ENCODE measurements at regions not wholly inside any gene's neighbourhood (a gene's known extent, or its start where the extent isn't known, plus 50 kb on each side); places are given as distances from the start of the nearest gene placed in this dataset.
"Not testable (repeated sequence)": the region's sequence is repeated elsewhere in the genome, so short reads cannot be mapped to it uniquely, and the experiment has no call there.

- H3K27ac Mint-ChIP-seq; H3K4me3 Mint-ChIP-seq; ATAC-seq (replicated peaks); DNase-seq; H3K9me3 Mint-ChIP-seq; H3K4me1 Mint-ChIP-seq: not testable (repeated sequence)
- Mint-ChIP-seq H3K36me3 (peaks cover 4 to 14% of the 10 kb centered on the region in 2 donors), H3K27me3 (peaks cover 0 to 11% of the 10 kb centered on the region in 2 donors)
Measured at GRCh38 chr1:207196135-207196534, 92.1 kb downstream of the C4BPA start.

- H3K36me3 Mint-ChIP-seq; H3K4me1 Mint-ChIP-seq; H3K9me3 Mint-ChIP-seq; DNase-seq; H3K4me3 Mint-ChIP-seq; H3K27ac Mint-ChIP-seq; H3K27me3 Mint-ChIP-seq; ATAC-seq (replicated peaks): not testable (repeated sequence)
Measured at GRCh38 chr1:207201534-207201933, 97.5 kb downstream of the C4BPA start.

GRCh38 chr1:207202480-207202879 lies 98.4 kb downstream of the C4BPA start:
- H3K4me1 Mint-ChIP-seq, result peaks cover 0 to 9% of the 10 kb centered on the region in 2 donors
- H3K36me3 Mint-ChIP-seq, result peaks cover 7 to 12% of the 10 kb centered on the region in 2 donors
- no peaks in the 10 kb centered on the region for H3K27me3 Mint-ChIP-seq
- H3K9me3 Mint-ChIP-seq, result peaks cover 0 to 7% of the 10 kb centered on the region in 2 donors
- no peak for ATAC-seq (replicated peaks)
- DNase-seq, result no peak
- H3K4me3 Mint-ChIP-seq, result no peak overlapping the region
- no peak overlapping the region for H3K27ac Mint-ChIP-seq

GRCh38 chr1:207203541-207203940 lies 99.5 kb downstream of the C4BPA start:
- H3K4me3 Mint-ChIP-seq, result no peak overlapping the region
- H3K36me3 Mint-ChIP-seq, result peaks cover 5 to 12% of the 10 kb centered on the region in 2 donors
- no peak overlapping the region for H3K27ac Mint-ChIP-seq
- DNase-seq (no peak), ATAC-seq (replicated peaks) (no peak)
- H3K4me1 Mint-ChIP-seq, result peaks cover 0 to 9% of the 10 kb centered on the region in 2 donors
- H3K9me3 Mint-ChIP-seq, result peaks cover 0 to 6% of the 10 kb centered on the region in 2 donors
- H3K27me3 Mint-ChIP-seq, result no peaks in the 10 kb centered on the region

GRCh38 chr1:207205614-207206061 lies 101.6 kb downstream of the C4BPA start:
- peaks cover 0 to 6% of the 10 kb centered on the region in 2 donors for H3K9me3 Mint-ChIP-seq
- no peaks in the 10 kb centered on the region for H3K27me3 Mint-ChIP-seq
- DNase-seq (no peak), ATAC-seq (replicated peaks) (no peak)
- H3K4me3 Mint-ChIP-seq, result no peak overlapping the region
- peaks cover 5 to 11% of the 10 kb centered on the region in 2 donors for H3K36me3 Mint-ChIP-seq
- H3K4me1 Mint-ChIP-seq, result peaks cover 1 to 3% of the 10 kb centered on the region in 2 donors
- H3K27ac Mint-ChIP-seq, result no peak overlapping the region

GRCh38 chr1:207208691-207209090 lies 104.7 kb downstream of the C4BPA start:
- H3K4me3 Mint-ChIP-seq; H3K27me3 Mint-ChIP-seq; DNase-seq; H3K27ac Mint-ChIP-seq; ATAC-seq (replicated peaks); H3K36me3 Mint-ChIP-seq; H3K4me1 Mint-ChIP-seq; H3K9me3 Mint-ChIP-seq: not testable (repeated sequence)

- ATAC-seq (replicated peaks) (no peak), DNase-seq (no peak)
- Mint-ChIP-seq H3K27ac (no peak overlapping the region), H3K4me1 (peaks cover 12 to 24% of the 10 kb centered on the region in 2 donors), H3K9me3 (peaks cover 5 to 7% of the 10 kb centered on the region in 2 donors), H3K27me3 (no peaks in the 10 kb centered on the region), H3K36me3 (peaks cover 3% of the 10 kb centered on the region in 2 donors), H3K4me3 (no peak overlapping the region)
Measured at GRCh38 chr1:207214453-207214852, 107.0 kb upstream of the CD55 start.

GRCh38 chr1:207217778-207218511 lies 103.5 kb upstream of the CD55 start:
- peak; percentile 76 for ATAC-seq (replicated peaks)
- no peak for DNase-seq
- Mint-ChIP-seq H3K4me3 (no peak overlapping the region), H3K27ac (no peak overlapping the region), H3K9me3 (peaks cover 5 to 7% of the 10 kb centered on the region in 2 donors), H3K4me1 (peaks cover 10 to 17% of the 10 kb centered on the region in 2 donors), H3K36me3 (peaks cover 3% of the 10 kb centered on the region in 2 donors), H3K27me3 (peaks cover 0 to 4% of the 10 kb centered on the region in 2 donors)

- DNase-seq (no peak), ATAC-seq (replicated peaks) (peak in 1 of 2 donors; percentile 23)
- peak overlapping the region; percentile 19 to 49 for H3K4me3 Mint-ChIP-seq
- peak overlapping the region; percentile 17 for H3K27ac Mint-ChIP-seq
- H3K27me3 Mint-ChIP-seq, result peaks cover 0 to 4% of the 10 kb centered on the region in 2 donors
- peaks cover 10 to 17% of the 10 kb centered on the region in 2 donors for H3K4me1 Mint-ChIP-seq
- H3K36me3 Mint-ChIP-seq, result peaks cover 3% of the 10 kb centered on the region in 2 donors
- H3K9me3 Mint-ChIP-seq, result peaks cover 5 to 7% of the 10 kb centered on the region in 2 donors
Measured at GRCh38 chr1:207218512-207219362, 102.7 kb upstream of the CD55 start.

- no peak overlapping the region for H3K4me3 Mint-ChIP-seq
- no peaks in the 10 kb centered on the region for H3K9me3 Mint-ChIP-seq
- peaks cover 10 to 17% of the 10 kb centered on the region in 2 donors for H3K4me1 Mint-ChIP-seq
- DNase-seq, result no peak
- H3K27ac Mint-ChIP-seq, result no peak overlapping the region
- ATAC-seq (replicated peaks), result no peak
- no peaks in the 10 kb centered on the region for H3K36me3 Mint-ChIP-seq
- H3K27me3 Mint-ChIP-seq, result peaks cover 0 to 4% of the 10 kb centered on the region in 2 donors
Measured at GRCh38 chr1:207219979-207220889, 101.2 kb upstream of the CD55 start.

GRCh38 chr1:207221934-207222351 lies 99.5 kb upstream of the CD55 start:
- Mint-ChIP-seq H3K4me1 (peaks cover 10 to 17% of the 10 kb centered on the region in 2 donors), H3K36me3 (peaks cover 0 to 2% of the 10 kb centered on the region in 2 donors), H3K4me3 (no peak overlapping the region), H3K27ac (no peak overlapping the region), H3K27me3 (peaks cover 0 to 4% of the 10 kb centered on the region in 2 donors), H3K9me3 (no peaks in the 10 kb centered on the region)
- no peak for ATAC-seq (replicated peaks)
- DNase-seq, result no peak

GRCh38 chr1:207223162-207223561 lies 98.3 kb upstream of the CD55 start:
- H3K27ac Mint-ChIP-seq, result no peak overlapping the region
- DNase-seq (no peak), ATAC-seq (replicated peaks) (no peak)
- H3K36me3 Mint-ChIP-seq, result peaks cover 0 to 2% of the 10 kb centered on the region in 2 donors
- H3K4me1 Mint-ChIP-seq, result peaks cover 8 to 11% of the 10 kb centered on the region in 2 donors
- no peaks in the 10 kb centered on the region for H3K9me3 Mint-ChIP-seq
- no peak overlapping the region for H3K4me3 Mint-ChIP-seq
- H3K27me3 Mint-ChIP-seq, result peaks cover 0 to 4% of the 10 kb centered on the region in 2 donors

- Mint-ChIP-seq H3K4me1 (no peaks in the 10 kb centered on the region), H3K4me3 (no peak overlapping the region), H3K27ac (no peak overlapping the region), H3K27me3 (peaks cover 0 to 4% of the 10 kb centered on the region in 2 donors), H3K36me3 (peaks cover 0 to 2% of the 10 kb centered on the region in 2 donors), H3K9me3 (no peaks in the 10 kb centered on the region)
- DNase-seq (no peak), ATAC-seq (replicated peaks) (no peak)
Measured at GRCh38 chr1:207224666-207225065, 96.8 kb upstream of the CD55 start.

Measured in stimulated activated naive B cell treated with anti-CD40 and anti-IgM and Interleukin-4, amounts not matched to agents 10 μg/mL and 1 μg/mL and 100 μg/mL, for 72 hours (primary cell).